ENCODE measurements at regions not wholly inside any gene's neighbourhood (a gene's known extent, or its start where the extent isn't known, plus 50 kb on each side); places are given as distances from the start of the nearest gene placed in this dataset.

- ATAC-seq (no peak), DNase-seq (ENCODE audit: low read depth in 1 of 2, low spot score in 1 of 2) (no peak), FAIRE-seq (no peak)
- no peak overlapping the region for H3K27ac ChIP-seq
- TF ChIP-seq, protein P1, sequence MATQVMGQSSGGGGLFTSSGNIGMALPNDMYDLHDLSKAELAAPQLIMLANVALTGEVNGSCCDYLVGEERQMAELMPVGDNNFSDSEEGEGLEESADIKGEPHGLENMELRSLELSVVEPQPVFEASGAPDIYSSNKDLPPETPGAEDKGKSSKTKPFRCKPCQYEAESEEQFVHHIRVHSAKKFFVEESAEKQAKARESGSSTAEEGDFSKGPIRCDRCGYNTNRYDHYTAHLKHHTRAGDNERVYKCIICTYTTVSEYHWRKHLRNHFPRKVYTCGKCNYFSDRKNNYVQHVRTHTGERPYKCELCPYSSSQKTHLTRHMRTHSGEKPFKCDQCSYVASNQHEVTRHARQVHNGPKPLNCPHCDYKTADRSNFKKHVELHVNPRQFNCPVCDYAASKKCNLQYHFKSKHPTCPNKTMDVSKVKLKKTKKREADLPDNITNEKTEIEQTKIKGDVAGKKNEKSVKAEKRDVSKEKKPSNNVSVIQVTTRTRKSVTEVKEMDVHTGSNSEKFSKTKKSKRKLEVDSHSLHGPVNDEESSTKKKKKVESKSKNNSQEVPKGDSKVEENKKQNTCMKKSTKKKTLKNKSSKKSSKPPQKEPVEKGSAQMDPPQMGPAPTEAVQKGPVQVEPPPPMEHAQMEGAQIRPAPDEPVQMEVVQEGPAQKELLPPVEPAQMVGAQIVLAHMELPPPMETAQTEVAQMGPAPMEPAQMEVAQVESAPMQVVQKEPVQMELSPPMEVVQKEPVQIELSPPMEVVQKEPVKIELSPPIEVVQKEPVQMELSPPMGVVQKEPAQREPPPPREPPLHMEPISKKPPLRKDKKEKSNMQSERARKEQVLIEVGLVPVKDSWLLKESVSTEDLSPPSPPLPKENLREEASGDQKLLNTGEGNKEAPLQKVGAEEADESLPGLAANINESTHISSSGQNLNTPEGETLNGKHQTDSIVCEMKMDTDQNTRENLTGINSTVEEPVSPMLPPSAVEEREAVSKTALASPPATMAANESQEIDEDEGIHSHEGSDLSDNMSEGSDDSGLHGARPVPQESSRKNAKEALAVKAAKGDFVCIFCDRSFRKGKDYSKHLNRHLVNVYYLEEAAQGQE (IDR thresholded peaks at IDR 0.05) = no peak
- CTCF ChIA-PET = interaction anchor here (1.6 kb wide), 1 partner anchor 226 kb away, joined by 5 read pairs; no protein-coding TSS in a partner anchor
- POLR2A ChIA-PET = no interaction called here
- 99% methylated on average over 9 of the region's 9 CpGs for WGBS (ENCODE audit: missing lambda C conversion rate)
- no peak overlapping the region for H3K4me3 ChIP-seq
- no peak overlapping the region for H3K4me2 ChIP-seq
- no peaks in the 10 kb centered on the region for H3K4me1 ChIP-seq
- H3K9me3 ChIP-seq = no peaks in the 10 kb centered on the region
Observed at GRCh38 chr6:154901876-154902552, 93.1 kb upstream of the TIAM2 start.

GRCh38 chr6:154907291-154907690 lies 87.8 kb upstream of the TIAM2 start:
- ChIA-PET CTCF (interaction anchor here (1.1 to 1.2 kb wide), 2 partner anchors 21 to 231 kb away, joined by 3 to 7 read pairs; no protein-coding TSS in a partner anchor), POLR2A (no interaction called here)
- ATAC-seq (no peak), FAIRE-seq (no peak), DNase-seq (ENCODE audit: low read depth in 1 of 2, low spot score in 1 of 2) (no peak)
- Histone ChIP-seq H3K4me2 (no peak overlapping the region), H3K9me3 (no peaks in the 10 kb centered on the region), H3K4me1 (no peaks in the 10 kb centered on the region), H3K27ac (no peak overlapping the region), H3K4me3 (no peak overlapping the region)
- TF ChIP-seq POLR2A (IDR thresholded peaks at IDR 0.05; ENCODE audit: low read length) (no peak), MAFK (IDR thresholded peaks at IDR 0.05; ENCODE audit: partially characterized antibody) (no peak), CBX2 (IDR thresholded peaks at IDR 0.05; ENCODE audit: borderline replicate concordance, low read depth) (no peak), MAZ (IDR thresholded peaks at IDR 0.05; ENCODE audit: borderline replicate concordance, low read depth, low read length) (no peak), PHF8 (IDR thresholded peaks at IDR 0.05; ENCODE audit: borderline replicate concordance, low read depth) (no peak), FOSB (CRISPR knock-in tag; IDR thresholded peaks at IDR 0.05) (no peak), KDM5A (IDR thresholded peaks at IDR 0.05) (no peak), ATOH8 (CRISPR knock-in tag; IDR thresholded peaks at IDR 0.05; ENCODE audit: low read depth) (no peak), HOXA7 (CRISPR knock-in tag; IDR thresholded peaks at IDR 0.05) (no peak), CHD4 (IDR thresholded peaks at IDR 0.05; ENCODE audit: borderline replicate concordance) (no peak), CTCF (IDR thresholded peaks at IDR 0.05) (no peak), JUNB (IDR thresholded peaks at IDR 0.05) (no peak), JUN (IDR thresholded peaks at IDR 0.05) (no peak), FOXS1 (CRISPR knock-in tag; IDR thresholded peaks at IDR 0.05) (no peak), NFE2L2 (conservative IDR thresholded peaks at IDR 0.05; ENCODE audit: low read length) (no peak), ZC3H11A (IDR thresholded peaks at IDR 0.05) (no peak), EHF (CRISPR knock-in tag; IDR thresholded peaks at IDR 0.05) (no peak)
- TF ChIP-seq, protein P2, sequence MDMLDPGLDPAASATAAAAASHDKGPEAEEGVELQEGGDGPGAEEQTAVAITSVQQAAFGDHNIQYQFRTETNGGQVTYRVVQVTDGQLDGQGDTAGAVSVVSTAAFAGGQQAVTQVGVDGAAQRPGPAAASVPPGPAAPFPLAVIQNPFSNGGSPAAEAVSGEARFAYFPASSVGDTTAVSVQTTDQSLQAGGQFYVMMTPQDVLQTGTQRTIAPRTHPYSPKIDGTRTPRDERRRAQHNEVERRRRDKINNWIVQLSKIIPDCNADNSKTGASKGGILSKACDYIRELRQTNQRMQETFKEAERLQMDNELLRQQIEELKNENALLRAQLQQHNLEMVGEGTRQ (IDR thresholded peaks at IDR 0.05) = no peak
- 51% methylated on average over 3 of the region's 3 CpGs for WGBS (ENCODE audit: missing lambda C conversion rate)
